Right cardiac atrium (tissue), 5 donors: ENCODE measurements at regions not wholly inside any gene's neighbourhood (a gene's known extent, or its start where the extent isn't known, plus 50 kb on each side); places are given as distances from the start of the nearest gene placed in this dataset.
"Not testable (repeated sequence)": the region's sequence is repeated elsewhere in the genome, so short reads cannot be mapped to it uniquely, and the experiment has no call there.

Experiments
- ATAC-seq, 2 donors: fragments of 200-7000 bp; cut with Tn5 transposase; one replicate each; pipeline versions ENCODE4 v1.8.0 to v1.9.1; 2020; ENCODE audit warnings: moderate library complexity in 2 of 2, mild to moderate bottlenecking in 1 of 2
- DNase-seq, 3 donors: peaks; one replicate each; pipeline ENCODE4 v3.0.0-alpha.2; 2020
- H3K27ac ChIP-seq: one replicate; pipeline ENCODE4 v1.5.1; 2013; ENCODE audit warnings: mild to moderate bottlenecking, low read length, control low read depth, moderate library complexity
- H3K27me3 ChIP-seq: one replicate; pipeline ENCODE4 v1.6.1; 2013; ENCODE audit not compliant: control insufficient read depth, insufficient read depth
- H3K4me1 ChIP-seq: one replicate; pipeline ENCODE4 v1.6.1; 2013; ENCODE audit warnings: low read length; ENCODE audit not compliant: control insufficient read depth, insufficient read depth
- H3K4me3 ChIP-seq: one replicate; pipeline ENCODE4 v1.5.1; 2013; ENCODE audit warnings: low read length, control low read depth
- H3K9me3 ChIP-seq: one replicate; pipeline ENCODE4 v1.6.1; 2013; ENCODE audit warnings: low read length; ENCODE audit not compliant: control insufficient read depth
- WGBS: extraction: QIAGEN DNeasy Blood & Tissue Kit; methylation state at CpG from one replicate; pipeline ENCODE4 v1.1.7; 2013; 5-methylcytosine and 5-hydroxymethylcytosine counted together
- intact Hi-C, 4 donors: fragments of 100-400 bp; cut with DNase I; formaldehyde crosslinking; loops; one replicate each; pipeline versions ENCODE4 v1.11.0 to v1.14.0; 2022 to 2023
- donor health status: healthy with polysubstance abuse.
- donor health status: DM: no; HTN: yes; CAD: no.
- donor health status: DM: no; HTN: no; CAD: no.
- donor health status: DM: no; HTN: yes; CAD: no; lungs with severe emphysema.
- donor health status: DM: yes; HTN: yes; CAD: no.

DNA sequence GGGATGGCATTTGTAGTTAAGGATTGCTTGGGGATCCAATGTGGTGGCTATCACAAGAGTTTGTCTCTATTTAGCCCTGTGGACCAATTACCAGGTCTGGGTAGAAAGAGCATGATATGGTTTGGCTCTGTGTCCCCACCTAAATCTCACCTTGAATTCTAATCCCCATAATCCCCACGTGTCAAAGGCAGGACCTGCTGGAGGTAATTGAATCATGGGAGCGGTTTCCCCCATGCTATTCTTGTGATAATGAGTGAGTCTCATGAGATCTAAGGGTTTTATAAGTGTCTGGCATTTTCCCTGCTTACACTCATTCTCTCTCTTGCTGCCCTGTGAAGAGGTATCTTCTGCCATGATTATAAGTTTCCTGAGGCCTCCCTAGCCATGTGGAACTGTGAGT, 86.4 kb upstream of the HS3ST4 start:
- Histone ChIP-seq H3K27ac (no peak overlapping the region), H3K4me3 (no peak overlapping the region), H3K4me1 (no peaks in the 10 kb centered on the region), H3K27me3 (no peaks in the 10 kb centered on the region), H3K9me3 (no peaks in the 10 kb centered on the region)
- no peak for DNase-seq
- 16% methylated on average over 2 of the region's 2 CpGs for WGBS
- no peak for ATAC-seq
- intact Hi-C loops = no loop called here

DNA sequence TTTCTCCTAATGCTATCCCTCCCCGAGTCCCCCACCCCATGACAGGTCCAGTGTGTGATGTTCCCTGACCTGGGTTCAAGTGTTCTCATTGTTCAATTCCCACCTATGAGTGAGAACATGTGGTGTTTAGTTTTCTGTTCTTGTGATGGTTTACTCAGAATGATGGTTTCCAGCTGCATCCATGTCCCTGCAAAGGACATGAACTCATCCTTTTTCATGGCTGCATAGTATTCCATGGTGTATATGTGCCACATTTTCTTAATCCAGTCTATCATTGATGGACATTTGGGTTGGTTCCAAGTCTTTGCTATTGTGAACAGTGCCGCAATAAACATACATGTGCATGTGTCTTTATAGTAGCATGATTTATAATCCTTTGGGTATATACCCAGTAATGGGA, 90.5 kb upstream of the HS3ST4 start:
- DNase-seq, intact Hi-C loops, H3K27ac ChIP-seq, H3K4me1 ChIP-seq, ATAC-seq, H3K27me3 ChIP-seq, H3K4me3 ChIP-seq, H3K9me3 ChIP-seq: not testable (repeated sequence)
- WGBS = 64% methylated on average over 1 of the region's 2 CpGs

DNA sequence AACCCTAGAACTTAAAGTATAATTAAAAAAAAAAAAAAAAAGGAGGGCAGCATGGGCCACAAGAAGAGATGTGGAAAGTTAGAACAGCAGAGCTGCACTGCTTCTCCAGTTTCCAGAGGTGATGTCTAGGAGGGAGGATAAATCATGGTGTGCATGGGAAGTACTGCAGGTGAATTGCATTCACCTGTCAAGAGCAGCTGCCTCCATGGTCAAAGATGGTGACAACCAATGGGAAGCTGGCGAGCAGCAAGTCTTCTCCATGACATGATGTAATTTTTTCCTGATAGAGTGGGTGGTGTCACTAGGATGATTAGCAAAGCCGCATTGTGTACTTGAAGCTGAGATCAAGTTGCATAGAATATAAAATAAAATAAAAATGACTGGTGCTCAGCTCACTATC, 95.6 kb upstream of the HS3ST4 start:
- Histone ChIP-seq H3K27me3 (no peaks in the 10 kb centered on the region), H3K27ac (no peak overlapping the region), H3K4me1 (no peaks in the 10 kb centered on the region), H3K9me3 (no peaks in the 10 kb centered on the region), H3K4me3 (no peak overlapping the region)
- 75% methylated on average over 2 of the region's 2 CpGs for WGBS
- intact Hi-C loops = no loop called here
- DNase-seq (no peak), ATAC-seq (no peak)

DNA sequence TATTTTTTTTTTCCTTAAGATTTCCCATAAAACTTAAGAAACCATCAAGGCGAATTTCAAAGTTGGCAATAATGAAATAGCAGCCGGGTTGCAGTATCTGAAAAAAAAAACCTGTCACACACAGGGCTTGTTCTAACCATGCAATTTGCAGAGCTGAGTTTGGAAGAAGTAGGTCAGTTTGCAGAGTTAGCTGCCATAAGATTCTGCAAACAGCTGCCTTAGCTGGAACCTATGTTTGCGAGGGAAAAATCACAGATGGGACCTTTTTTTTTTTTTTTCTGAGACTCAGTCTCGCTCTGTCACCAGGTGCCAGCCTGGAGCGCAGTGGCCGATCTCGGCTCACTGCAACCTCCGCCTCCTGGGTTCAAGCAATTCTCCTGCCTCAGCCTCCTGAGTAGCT, 98.5 kb upstream of the HS3ST4 start:
- Histone ChIP-seq H3K4me1 (no peaks in the 10 kb centered on the region), H3K27me3 (no peaks in the 10 kb centered on the region), H3K9me3 (no peaks in the 10 kb centered on the region), H3K4me3 (no peak overlapping the region), H3K27ac (no peak overlapping the region)
- intact Hi-C loops = no loop called here
- ATAC-seq (no peak), DNase-seq (no peak)
- WGBS = 76% methylated on average over 8 of the region's 8 CpGs

DNA sequence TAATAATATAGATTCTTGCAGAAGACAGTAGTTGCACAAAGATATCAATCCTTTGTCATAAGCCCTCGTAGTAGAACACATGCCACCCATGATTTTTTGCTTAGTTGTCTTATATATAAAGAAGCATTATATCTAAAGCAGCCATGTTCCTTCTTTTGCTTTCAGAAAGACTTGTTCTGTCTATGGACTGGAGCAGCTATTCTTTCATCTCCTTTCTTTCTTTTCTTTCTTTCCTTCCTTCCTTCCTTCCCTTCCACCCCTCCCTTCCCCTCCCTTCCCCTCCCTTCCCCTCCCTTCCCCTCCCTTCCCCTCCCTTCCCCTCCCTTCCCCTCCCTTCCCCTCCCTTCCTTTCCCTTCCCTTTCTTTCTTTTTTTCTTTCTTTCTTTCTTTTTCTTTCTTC, 104.0 kb upstream of the HS3ST4 start:
- 45% methylated on average over 1 of the region's 1 CpG for WGBS
- Histone ChIP-seq H3K9me3 (no peaks in the 10 kb centered on the region), H3K4me3 (no peak overlapping the region), H3K27me3 (no peaks in the 10 kb centered on the region), H3K4me1 (no peaks in the 10 kb centered on the region), H3K27ac (no peak overlapping the region)
- intact Hi-C loops = no loop called here
- no peak for ATAC-seq
- DNase-seq = no peak

DNA sequence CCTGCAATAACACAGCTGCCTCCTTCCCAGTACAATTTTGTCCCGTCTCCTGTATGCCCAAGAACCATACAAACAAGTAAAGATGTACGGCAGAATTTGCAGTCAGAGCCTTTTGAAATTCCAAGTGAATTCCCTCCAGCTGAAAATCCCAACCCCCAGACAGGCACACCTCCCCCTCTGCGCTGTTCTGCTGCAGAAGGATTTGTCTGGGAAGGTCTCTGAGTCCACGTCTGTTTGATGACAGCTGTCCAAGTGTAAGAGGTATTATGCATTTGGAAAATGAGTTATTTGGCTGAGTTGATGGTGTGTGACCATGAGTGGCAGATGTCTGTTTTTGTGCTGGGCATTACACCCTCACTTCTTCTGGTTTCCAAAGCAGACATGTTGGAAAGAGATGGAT, 104.9 kb upstream of the HS3ST4 start:
- no peak for ATAC-seq
- WGBS = 62% methylated on average over 4 of the region's 4 CpGs

DNA sequence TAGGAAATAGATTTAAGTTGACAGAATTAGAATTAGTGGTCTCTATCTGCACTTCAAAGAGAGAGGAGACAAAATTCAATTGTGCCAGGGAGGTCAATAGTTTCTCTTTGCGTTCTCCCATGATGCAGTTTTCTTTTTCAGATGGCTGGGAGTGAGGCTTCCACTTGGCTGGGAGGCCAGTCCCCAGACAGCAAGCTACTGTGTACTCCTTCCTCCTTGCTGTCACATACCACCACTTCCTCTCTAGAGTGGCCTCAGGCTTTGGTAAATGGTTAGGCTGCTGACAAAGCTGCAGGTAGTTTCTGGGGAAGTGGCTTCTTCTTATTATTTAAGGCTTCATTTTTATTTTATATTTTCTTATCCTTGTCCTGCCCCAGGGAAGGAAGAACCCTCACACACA, 106.2 kb upstream of the HS3ST4 start:
- 72% methylated on average over 1 of the region's 1 CpG for WGBS
- intact Hi-C loops = no loop called here
- H3K4me3 ChIP-seq = no peak overlapping the region

More for the DNA sequence above, 104.9 kb upstream of the HS3ST4 start:
- Histone ChIP-seq H3K27me3 (no peaks in the 10 kb centered on the region), H3K4me1 (no peaks in the 10 kb centered on the region), H3K27ac (no peak overlapping the region), H3K4me3 (no peak overlapping the region), H3K9me3 (no peaks in the 10 kb centered on the region)
- intact Hi-C loops = no loop called here
- DNase-seq = no peak

DNA sequence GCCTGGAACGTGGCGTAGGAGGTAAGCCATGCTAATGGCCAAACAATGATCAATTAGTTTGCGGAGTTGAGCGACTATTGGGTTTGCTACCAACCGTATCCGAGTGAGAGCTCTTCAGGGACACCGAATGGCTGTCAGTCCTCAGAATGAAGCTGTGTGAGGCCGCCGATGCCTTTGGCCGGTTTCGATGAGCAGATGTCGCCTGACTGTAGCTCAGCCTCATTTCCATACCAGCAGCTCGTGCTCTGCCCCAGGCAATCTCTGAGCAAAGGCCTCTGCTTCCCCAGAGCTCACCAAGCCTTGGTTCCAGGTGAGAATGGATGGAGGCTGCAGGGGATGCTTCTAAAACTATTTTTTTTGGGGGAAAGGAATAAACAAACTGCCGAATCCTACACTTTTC, 111.7 kb upstream of the HS3ST4 start:
- 79% methylated on average over 14 of the region's 14 CpGs for WGBS
- Histone ChIP-seq H3K27me3 (no peaks in the 10 kb centered on the region), H3K9me3 (no peaks in the 10 kb centered on the region), H3K4me3 (no peak overlapping the region), H3K4me1 (no peaks in the 10 kb centered on the region), H3K27ac (no peak overlapping the region)
- intact Hi-C loops = no loop called here
- ATAC-seq (no peak), DNase-seq (no peak)

More for the DNA sequence above, 106.2 kb upstream of the HS3ST4 start:
- ATAC-seq (no peak), DNase-seq (no peak)
- Histone ChIP-seq H3K4me1 (no peaks in the 10 kb centered on the region), H3K9me3 (no peaks in the 10 kb centered on the region), H3K27ac (no peak overlapping the region), H3K27me3 (no peaks in the 10 kb centered on the region)

DNA sequence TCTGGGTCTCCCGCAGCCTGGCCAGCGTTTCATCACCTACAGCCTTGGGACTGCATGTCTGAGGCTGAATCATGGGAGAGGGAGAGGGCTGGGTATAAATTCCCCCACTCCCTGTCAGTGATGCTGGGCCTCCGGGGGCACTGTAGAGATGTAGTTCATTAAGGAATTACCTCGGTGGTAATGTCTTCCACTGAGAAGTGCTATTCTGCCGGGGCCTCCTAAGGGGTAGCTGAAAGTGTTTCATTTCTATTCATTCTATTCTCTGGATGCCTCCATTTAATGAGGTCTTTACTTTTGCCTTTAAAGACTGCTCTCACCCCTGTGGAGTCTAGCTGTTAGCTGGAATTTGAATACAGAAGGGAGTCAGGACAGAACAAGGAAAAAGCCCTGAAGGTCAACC, 116.4 kb upstream of the HS3ST4 start:
- Histone ChIP-seq H3K4me3 (no peak overlapping the region), H3K4me1 (no peaks in the 10 kb centered on the region), H3K27ac (no peak overlapping the region), H3K9me3 (no peaks in the 10 kb centered on the region), H3K27me3 (no peaks in the 10 kb centered on the region)
- no peak for ATAC-seq
- 57% methylated on average over 5 of the region's 5 CpGs for WGBS
- DNase-seq = no peak
- intact Hi-C loops = no loop called here

DNA sequence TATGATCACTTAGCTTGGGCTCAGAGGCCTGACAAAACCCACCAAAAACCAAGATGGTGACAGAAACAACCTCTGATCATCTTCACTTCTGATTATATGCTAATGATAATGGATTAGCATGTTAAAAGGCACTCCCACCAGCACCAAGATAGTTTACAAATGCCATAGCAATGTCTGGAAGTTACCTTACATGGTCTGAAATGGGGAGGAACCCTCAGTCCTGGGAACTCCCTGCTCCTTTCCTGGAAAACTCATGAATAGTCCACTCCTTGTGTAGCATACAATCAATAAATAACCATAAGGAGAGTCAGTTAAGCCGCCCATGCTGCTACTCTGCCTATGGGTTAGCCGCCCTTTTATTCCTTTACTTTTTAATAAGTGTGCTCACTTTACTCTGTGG, 120.0 kb upstream of the HS3ST4 start:
- ATAC-seq (no peak), DNase-seq (no peak)
- no peaks in the 10 kb centered on the region for H3K9me3 ChIP-seq
- WGBS = 62% methylated on average over 2 of the region's 2 CpGs
- no peaks in the 10 kb centered on the region for H3K4me1 ChIP-seq
- no peak overlapping the region for H3K4me3 ChIP-seq
- intact Hi-C loops = no loop called here
- no peaks in the 10 kb centered on the region for H3K27me3 ChIP-seq
- H3K27ac ChIP-seq = no peak overlapping the region

DNA sequence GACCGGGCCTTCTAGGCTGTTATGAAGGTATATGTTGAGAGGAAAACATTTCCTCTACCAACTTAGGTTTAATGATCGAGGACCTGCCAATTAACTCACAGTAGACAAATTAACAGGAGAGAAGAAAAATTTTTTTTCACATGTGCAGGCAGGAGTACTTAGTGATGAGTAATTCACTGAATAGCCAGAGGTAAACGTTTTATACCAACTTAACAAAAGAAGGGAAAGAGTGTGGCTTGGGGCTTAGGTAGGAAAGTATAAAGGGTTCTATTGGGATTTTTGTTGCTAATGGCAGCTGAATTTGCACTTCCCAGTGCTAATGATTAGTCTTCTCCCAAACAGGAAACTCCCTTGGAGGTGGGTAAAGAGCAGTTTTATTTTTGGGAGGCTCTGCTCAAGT, 121.6 kb upstream of the HS3ST4 start:
- DNase-seq = no peak
- ATAC-seq = no peak
- H3K27me3 ChIP-seq = no peaks in the 10 kb centered on the region
- H3K4me1 ChIP-seq = no peaks in the 10 kb centered on the region
- H3K27ac ChIP-seq = no peak overlapping the region
- H3K9me3 ChIP-seq = no peaks in the 10 kb centered on the region
- intact Hi-C loops = no loop called here
- 67% methylated on average over 3 of the region's 3 CpGs for WGBS
- H3K4me3 ChIP-seq = no peak overlapping the region

DNA sequence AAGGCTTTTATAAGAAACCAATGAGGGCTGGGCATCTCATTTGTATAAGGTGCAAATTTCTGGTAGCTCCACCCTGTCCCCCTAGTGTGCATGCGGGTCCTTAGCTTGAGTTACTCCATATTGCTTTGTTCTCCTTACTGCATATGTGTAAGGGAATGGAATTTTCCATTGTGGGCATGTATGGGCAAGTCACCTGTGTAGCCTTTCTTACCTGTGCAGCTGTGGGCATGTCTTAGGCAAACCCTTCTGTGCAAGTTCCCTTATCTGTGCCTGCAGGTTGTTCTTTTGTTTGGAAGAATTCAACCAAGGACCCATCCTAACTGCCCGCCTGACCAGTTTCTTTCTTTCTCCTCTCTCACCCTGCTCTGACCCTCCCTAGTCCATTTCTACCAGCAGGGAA, 122.8 kb upstream of the HS3ST4 start:
- ATAC-seq = no peak

More for the DNA sequence above, 122.8 kb upstream of the HS3ST4 start:
- DNase-seq = no peak
- H3K4me3 ChIP-seq = no peak overlapping the region
- no peaks in the 10 kb centered on the region for H3K9me3 ChIP-seq
- intact Hi-C loops = no loop called here
- H3K27ac ChIP-seq = no peak overlapping the region
- H3K4me1 ChIP-seq = no peaks in the 10 kb centered on the region
- no peaks in the 10 kb centered on the region for H3K27me3 ChIP-seq
- WGBS = 78% methylated on average over 2 of the region's 2 CpGs
